H54 (cell line): ENCODE measurements at regions not wholly inside any gene's neighbourhood (a gene's known extent, or its start where the extent isn't known, plus 50 kb on each side); places are given as distances from the start of the nearest gene placed in this dataset.

ENCODE experiments used
- DNase-seq: peaks from one replicate; pipeline ENCODE4 v3.0.0; 2011; ENCODE audit warnings: low spot score, mixed read lengths; ENCODE audit not compliant: insufficient read length
- FAIRE-seq: peaks from 3 replicates; lab custom pipeline; 2011; peaks lifted over from hg19 to GRCh38; lab: Jason Lieb, UNC
- POLR2A ChIP-seq: IDR thresholded peaks from 2 replicates; pipeline ENCODE4 v1.6.1; 2011; ENCODE audit warnings: low read depth, mild to moderate bottlenecking, low read length

DNA sequence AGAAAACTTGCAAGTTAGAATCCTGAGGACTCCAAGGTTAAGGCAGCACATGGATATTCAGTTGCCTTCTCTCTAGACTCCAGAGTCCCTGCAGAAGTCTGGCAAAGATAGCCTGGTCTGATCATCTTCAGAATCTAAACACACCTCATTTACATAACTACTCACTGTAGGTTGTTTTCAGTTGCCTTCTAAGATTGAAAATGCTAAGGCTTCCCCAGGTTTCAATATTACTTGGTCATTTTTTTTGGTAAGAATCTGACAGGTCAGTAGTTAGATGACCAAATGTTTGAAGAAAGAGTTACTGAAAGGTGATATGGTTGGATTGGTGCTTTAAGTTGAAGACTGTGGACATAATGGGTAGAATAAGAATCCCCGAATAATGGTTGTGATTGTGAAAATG is 205.4 kb upstream of the KCNJ16 start:
- DNase-seq, result no peak
- TF ChIP-seq POLR2A, result no peak
- FAIRE-seq, result no peak

- no peak for TF ChIP-seq POLR2A
- FAIRE-seq (peak; percentile 100), DNase-seq (peak; percentile 76)
Observed at GRCh38 chr17:69870091-69870530, 204.9 kb upstream of the KCNJ16 start.

DNA sequence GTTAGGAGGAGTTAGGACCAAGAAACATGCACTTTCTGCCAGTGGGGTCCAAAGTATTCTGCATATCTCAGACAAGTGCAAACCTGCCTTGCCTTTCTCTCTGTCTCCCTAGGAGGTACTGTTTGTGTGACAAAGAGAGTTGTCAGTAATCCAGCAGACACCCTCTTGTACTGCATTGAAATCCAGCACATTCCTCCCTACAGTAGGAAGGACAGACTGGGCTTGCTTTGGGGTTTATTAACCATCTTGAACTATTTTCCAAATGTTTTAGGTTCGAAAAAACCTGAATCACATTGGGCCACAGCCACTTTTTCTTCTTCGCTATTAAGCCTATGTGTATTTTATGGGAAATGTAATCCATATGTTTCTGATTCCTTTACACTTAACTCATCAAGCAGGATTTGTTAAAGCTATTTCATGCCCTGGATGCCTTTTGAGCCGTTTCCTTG is 204.2 kb upstream of the KCNJ16 start:
- FAIRE-seq (no peak), DNase-seq (no peak)
- TF ChIP-seq POLR2A, result no peak

DNA sequence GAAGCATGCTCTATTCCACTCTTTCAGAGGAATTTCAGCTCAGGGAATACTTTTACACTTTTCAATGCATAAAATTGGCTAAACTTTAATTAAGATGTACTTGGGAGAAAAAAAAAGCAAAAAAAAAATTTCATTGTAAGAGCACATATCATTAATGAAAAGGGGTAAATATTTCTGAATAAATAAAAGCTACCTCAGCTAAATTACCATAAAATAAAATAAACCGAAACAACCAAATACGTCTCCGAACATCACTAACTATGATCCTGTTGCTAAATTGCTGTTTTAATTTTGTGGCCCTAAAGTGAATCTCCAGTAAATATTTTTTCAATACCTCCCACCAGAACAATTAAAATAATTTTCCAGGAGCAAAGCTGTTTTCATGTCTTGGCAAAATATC is 203.7 kb upstream of the KCNJ16 start:
- DNase-seq, result no peak
- FAIRE-seq, result no peak
- no peak for TF ChIP-seq POLR2A

DNA sequence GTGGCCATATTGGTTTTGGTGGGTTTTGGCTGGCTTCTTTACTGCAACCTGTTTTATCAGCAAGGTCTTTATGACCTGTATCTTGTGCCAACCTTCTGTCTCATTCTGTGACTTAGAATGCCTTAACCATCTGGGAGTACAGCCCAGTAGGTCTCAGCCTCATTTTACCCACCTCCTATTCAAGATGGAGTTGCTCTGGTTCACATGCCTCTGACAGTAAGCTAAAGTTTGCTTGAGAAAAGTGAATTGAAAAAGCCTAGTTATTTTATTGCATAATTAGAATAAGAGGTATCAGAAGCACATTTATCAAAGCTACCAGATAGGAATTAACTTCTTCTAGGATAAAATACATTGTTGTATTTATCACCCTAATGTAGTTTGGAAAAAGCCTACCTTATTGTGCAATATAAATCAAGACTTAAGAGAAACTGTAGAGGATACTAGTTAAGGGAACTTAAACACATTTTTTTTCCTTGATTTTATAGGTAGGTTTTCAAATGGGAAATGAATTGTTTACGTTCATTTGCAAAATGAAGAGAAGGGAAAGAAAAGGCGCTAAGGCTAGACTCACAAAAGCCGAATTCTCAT is 202.3 kb upstream of the KCNJ16 start:
- peak; percentile 6 for FAIRE-seq
- TF ChIP-seq POLR2A, result no peak

GRCh38 chr17:69874175-69874670 is 200.8 kb upstream of the KCNJ16 start:
- FAIRE-seq, result peak; percentile 97
- no peak for TF ChIP-seq POLR2A
- DNase-seq, result no peak

More for the DNA sequence above, 202.3 kb upstream of the KCNJ16 start:
- no peak for DNase-seq

- no peak for DNase-seq
- no peak for FAIRE-seq
- no peak for TF ChIP-seq POLR2A
Observed at GRCh38 chr17:69876757-69877156, 198.3 kb upstream of the KCNJ16 start.

DNA sequence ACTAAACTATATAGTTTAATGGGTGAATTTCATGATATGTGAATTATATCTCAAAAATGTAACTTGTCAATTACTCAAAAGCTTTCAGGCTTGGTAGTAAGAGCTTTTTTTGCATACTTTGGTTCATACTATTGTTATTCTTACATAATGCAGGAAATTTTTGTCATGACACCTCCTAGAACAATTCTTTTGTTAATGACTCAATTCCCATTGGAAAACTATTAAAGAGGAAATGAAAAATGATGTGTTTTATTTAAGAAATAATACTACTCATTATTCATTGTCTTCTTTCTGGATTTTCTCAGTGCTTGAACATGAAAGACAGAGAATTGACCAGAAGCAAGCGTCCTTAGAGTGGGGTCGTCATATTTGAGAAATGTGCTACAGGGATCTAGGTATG is 196.4 kb upstream of the KCNJ16 start:
- FAIRE-seq (no peak), DNase-seq (no peak)
- TF ChIP-seq POLR2A, result no peak

DNA sequence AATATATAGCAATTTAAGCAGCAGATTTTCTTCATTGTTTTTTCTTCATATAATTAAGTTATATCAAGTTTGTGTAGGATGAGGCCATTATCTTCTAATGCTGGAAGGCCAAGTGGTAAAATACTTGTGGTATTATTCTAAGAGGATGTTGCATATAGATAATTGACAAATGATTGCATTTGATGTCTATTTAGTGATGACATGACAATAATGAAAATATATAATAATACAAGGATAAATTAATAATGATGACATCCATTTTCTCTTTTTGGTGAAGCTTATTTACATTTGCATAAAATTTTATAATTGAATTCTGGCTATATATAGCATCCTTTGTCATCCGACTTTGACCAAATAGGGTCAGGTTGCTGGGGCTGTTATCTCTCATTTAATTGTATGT is 195.4 kb upstream of the KCNJ16 start:
- no peak for TF ChIP-seq POLR2A
- FAIRE-seq, result no peak
- no peak for DNase-seq

GRCh38 chr17:69880591-69881112 is 194.4 kb upstream of the KCNJ16 start:
- FAIRE-seq (no peak), DNase-seq (no peak)
- TF ChIP-seq POLR2A, result no peak

GRCh38 chr17:69882281-69882680 is 192.7 kb upstream of the KCNJ16 start:
- no peak for DNase-seq
- FAIRE-seq, result no peak
- TF ChIP-seq POLR2A, result no peak

DNA sequence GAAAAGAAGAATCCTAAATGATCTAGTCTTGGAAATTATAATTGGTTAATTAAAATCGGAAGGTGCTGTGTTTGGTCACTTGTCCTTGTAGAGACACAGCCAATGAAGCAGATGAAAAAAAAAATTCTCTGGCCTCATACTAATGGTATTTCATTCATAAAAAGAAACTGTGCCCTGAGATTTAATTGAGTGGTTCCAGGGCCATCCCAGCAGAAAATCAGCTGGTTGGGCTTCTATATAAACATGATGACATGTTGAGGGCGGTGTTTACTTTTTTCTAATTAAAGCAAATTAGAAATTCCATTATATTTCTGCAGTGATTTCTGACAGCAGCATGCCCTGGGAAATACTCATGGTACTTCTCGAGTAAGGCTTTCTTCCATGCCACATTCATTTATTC is 191.9 kb upstream of the KCNJ16 start:
- TF ChIP-seq POLR2A, result no peak
- FAIRE-seq (no peak), DNase-seq (no peak)

- FAIRE-seq, result peak; percentile 6
- TF ChIP-seq POLR2A, result no peak
- DNase-seq, result no peak
Observed at GRCh38 chr17:69884356-69884755, 190.7 kb upstream of the KCNJ16 start.

DNA sequence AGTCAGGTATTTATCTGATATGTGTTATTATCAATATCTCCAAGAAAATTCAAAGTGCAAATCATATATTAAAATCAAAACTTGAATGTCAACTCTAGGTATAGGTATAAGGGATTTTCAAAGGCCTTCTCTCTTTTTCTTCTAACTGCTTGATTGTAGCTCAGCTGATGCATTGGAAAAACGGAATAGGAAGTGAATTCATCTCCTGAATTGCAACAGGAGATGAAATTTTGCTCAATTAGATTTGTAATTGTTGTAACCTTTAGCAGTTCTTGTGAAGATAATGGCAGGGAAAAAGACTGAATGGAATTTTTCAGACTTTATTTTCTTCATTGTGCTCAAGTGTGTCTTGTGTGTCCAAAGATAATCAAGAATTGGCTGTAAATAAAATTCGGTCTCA is 190.2 kb upstream of the KCNJ16 start:
- no peak for TF ChIP-seq POLR2A
- DNase-seq, result no peak
- no peak for FAIRE-seq

GRCh38 chr17:69898601-69899000 is 176.4 kb upstream of the KCNJ16 start:
- TF ChIP-seq POLR2A, result no peak
- no peak for FAIRE-seq
- DNase-seq, result no peak
